ENCODE measurements at regions not wholly inside any gene's neighbourhood (a gene's known extent, or its start where the extent isn't known, plus 50 kb on each side); places are given as distances from the start of the nearest gene placed in this dataset.

DNA sequence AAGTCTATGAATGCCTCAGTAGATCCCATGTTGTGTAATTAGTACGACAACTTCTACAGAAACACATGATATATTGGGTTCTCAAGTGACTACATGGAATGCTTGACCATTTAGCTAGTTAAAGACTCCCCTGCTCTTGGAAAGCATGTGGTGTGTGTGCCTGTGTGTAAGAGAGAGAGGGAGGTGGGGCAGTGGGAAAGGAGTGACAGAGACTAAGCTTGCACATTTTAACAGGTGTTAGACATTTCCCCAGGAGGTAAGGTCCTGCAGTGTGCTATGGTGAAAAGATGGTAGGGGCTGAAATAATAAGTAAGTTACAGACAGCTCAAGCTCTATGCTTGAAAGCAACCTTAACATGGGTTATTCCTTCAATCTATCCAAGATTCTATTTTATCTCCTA, 241.7 kb upstream of the GHITM start (continued):
- TF ChIP-seq CBX3 (IDR thresholded peaks at IDR 0.05; ENCODE audit: low read depth) = no peak
- no peak for TF ChIP-seq RAD21 (IDR thresholded peaks at IDR 0.05; ENCODE audit: low read depth)
- TF ChIP-seq, protein P1, sequence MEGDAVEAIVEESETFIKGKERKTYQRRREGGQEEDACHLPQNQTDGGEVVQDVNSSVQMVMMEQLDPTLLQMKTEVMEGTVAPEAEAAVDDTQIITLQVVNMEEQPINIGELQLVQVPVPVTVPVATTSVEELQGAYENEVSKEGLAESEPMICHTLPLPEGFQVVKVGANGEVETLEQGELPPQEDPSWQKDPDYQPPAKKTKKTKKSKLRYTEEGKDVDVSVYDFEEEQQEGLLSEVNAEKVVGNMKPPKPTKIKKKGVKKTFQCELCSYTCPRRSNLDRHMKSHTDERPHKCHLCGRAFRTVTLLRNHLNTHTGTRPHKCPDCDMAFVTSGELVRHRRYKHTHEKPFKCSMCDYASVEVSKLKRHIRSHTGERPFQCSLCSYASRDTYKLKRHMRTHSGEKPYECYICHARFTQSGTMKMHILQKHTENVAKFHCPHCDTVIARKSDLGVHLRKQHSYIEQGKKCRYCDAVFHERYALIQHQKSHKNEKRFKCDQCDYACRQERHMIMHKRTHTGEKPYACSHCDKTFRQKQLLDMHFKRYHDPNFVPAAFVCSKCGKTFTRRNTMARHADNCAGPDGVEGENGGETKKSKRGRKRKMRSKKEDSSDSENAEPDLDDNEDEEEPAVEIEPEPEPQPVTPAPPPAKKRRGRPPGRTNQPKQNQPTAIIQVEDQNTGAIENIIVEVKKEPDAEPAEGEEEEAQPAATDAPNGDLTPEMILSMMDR (IDR thresholded peaks at IDR 0.05 in 2 of 3, conservative IDR thresholded peaks at IDR 0.05 in 1 of 3; ENCODE audit: borderline replicate concordance in 1 of 3, insufficient read depth in 1 of 3, low read depth in 2 of 3, low read length in 2 of 3) = no peak
- TF ChIP-seq EGR1 (IDR thresholded peaks at IDR 0.05; ENCODE audit: low read depth) = no peak
- TF ChIP-seq POLR2AphosphoS5 (IDR thresholded peaks at IDR 0.05; ENCODE audit: low read depth, low read length) = no peak
- TF ChIP-seq EZH2 (IDR thresholded peaks at IDR 0.05) = no peak
- TF ChIP-seq SP1 (IDR thresholded peaks at IDR 0.05; ENCODE audit: low read depth) = no peak

- Histone ChIP-seq H3K9ac (ENCODE audit: low read length) (no peak overlapping the region), H3K9me2 (ENCODE audit: insufficient read depth) (no peaks in the 10 kb centered on the region), H3K4me3 (replicated peaks in 1 of 2; ENCODE audit: low read depth in 1 of 2, low read length in 2 of 2) (no peak overlapping the region), H3K27ac (ENCODE audit: low read depth, low read length) (no peak overlapping the region), H3K4me2 (ENCODE audit: low read length) (no peak overlapping the region), H3K36me3 (ENCODE audit: control insufficient read depth in 1 of 2, insufficient read depth in 2 of 2, low read length in 2 of 2) (no peaks in the 10 kb centered on the region), H3K4me1 (ENCODE audit: control insufficient read depth in 1 of 2, insufficient read depth in 2 of 2, low read length in 2 of 2) (no peaks in the 10 kb centered on the region), H4K20me1 (ENCODE audit: insufficient read depth) (no peaks in the 10 kb centered on the region), H3K9me3 (ENCODE audit: control insufficient read depth in 1 of 2, insufficient read depth in 1 of 2, low read depth in 1 of 2, low read length in 2 of 2) (no peaks in the 10 kb centered on the region), H3K27me3 (ENCODE audit: insufficient read depth, low read length) (peaks cover 7% of the 10 kb centered on the region; the same call in 1 of the 2 replicates), H2AFZ (ENCODE audit: low read depth, low read length, poor library complexity, severe bottlenecking) (no peak overlapping the region), H3K79me2 (ENCODE audit: insufficient read depth, low read length) (no peaks in the 10 kb centered on the region)
- ChIA-PET RAD21 (ENCODE audit: low non-redundant PET in 1 of 2, low total read pairs in 2 of 2, uncharacterized antibody in 2 of 2, unreplicated experiment in 2 of 2) (no interaction called here), CTCF (no interaction called here), POLR2A (no interaction called here)
- BruUV-seq (replicated peaks) = no TSS peak
- intact Hi-C loops (cut with micrococcal nuclease) = no loop called here
- DNase-seq (ENCODE audit: low read depth, low spot score) (no peak), ATAC-seq (no peak)
- TF ChIP-seq EGR1 (IDR thresholded peaks at IDR 0.05; ENCODE audit: low read depth) (no peak), CBX3 (IDR thresholded peaks at IDR 0.05; ENCODE audit: low read depth) (no peak), ZNF274 (IDR thresholded peaks at IDR 0.05; ENCODE audit: low read depth, low read length) (no peak), SRF (IDR thresholded peaks at IDR 0.05; ENCODE audit: low read depth) (no peak), ZFX (IDR thresholded peaks at IDR 0.05) (no peak), EZH2phosphoT487 (IDR thresholded peaks at IDR 0.05; ENCODE audit: borderline replicate concordance) (no peak)
- TF ChIP-seq, protein P2, sequence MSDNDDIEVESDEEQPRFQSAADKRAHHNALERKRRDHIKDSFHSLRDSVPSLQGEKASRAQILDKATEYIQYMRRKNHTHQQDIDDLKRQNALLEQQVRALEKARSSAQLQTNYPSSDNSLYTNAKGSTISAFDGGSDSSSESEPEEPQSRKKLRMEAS (IDR thresholded peaks at IDR 0.05) = no peak
These were observed 230.8 kb upstream of the GHITM start for GRCh38 chr10:83908506-83908905.

Data from HCT116 (cell line).